ENCODE measurements at regions not wholly inside any gene's neighbourhood (a gene's known extent, or its start where the extent isn't known, plus 50 kb on each side); places are given as distances from the start of the nearest gene placed in this dataset.
"Not testable (repeated sequence)": the region's sequence is repeated elsewhere in the genome, so short reads cannot be mapped to it uniquely, and the experiment has no call there.

GRCh38 chr6:11890209-11890608, 111.6 kb upstream of the ADTRP start:
- TF ChIP-seq, protein P1, sequence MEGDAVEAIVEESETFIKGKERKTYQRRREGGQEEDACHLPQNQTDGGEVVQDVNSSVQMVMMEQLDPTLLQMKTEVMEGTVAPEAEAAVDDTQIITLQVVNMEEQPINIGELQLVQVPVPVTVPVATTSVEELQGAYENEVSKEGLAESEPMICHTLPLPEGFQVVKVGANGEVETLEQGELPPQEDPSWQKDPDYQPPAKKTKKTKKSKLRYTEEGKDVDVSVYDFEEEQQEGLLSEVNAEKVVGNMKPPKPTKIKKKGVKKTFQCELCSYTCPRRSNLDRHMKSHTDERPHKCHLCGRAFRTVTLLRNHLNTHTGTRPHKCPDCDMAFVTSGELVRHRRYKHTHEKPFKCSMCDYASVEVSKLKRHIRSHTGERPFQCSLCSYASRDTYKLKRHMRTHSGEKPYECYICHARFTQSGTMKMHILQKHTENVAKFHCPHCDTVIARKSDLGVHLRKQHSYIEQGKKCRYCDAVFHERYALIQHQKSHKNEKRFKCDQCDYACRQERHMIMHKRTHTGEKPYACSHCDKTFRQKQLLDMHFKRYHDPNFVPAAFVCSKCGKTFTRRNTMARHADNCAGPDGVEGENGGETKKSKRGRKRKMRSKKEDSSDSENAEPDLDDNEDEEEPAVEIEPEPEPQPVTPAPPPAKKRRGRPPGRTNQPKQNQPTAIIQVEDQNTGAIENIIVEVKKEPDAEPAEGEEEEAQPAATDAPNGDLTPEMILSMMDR (IDR thresholded peaks at IDR 0.05; ENCODE audit: insufficient read depth, low read depth, low read length, missing control alignments): no peak
- DNase-seq (ENCODE audit: low read depth): no peak

DNA sequence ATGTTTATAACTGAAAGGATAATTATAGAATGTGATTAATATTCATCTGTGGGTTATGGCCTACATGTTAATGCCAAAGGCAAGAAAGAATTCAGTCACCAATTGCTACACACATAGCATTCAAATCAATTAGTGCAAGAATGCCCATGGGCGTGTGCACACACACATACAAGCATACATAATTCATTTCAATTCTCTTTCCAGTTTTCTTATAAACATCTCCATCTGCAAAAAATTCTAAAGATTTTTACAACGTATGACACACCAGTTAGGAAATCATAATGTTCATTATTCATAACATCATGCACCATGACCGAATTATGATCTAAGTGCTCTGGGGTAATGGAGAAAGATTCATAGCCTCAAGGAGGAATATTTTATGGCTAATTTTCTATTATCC, 111.0 kb upstream of the ADTRP start:
- TF ChIP-seq, protein P1 (IDR thresholded peaks at IDR 0.05; ENCODE audit: insufficient read depth, low read depth, low read length, missing control alignments): no peak
- DNase-seq (ENCODE audit: low read depth): peak; percentile 14
- H3K4me3 ChIP-seq (ENCODE audit: low read length): no peak overlapping the region

More at GRCh38 chr6:11890209-11890608, 111.6 kb upstream of the ADTRP start:
- H3K4me3 ChIP-seq (ENCODE audit: low read length): no peak overlapping the region

GRCh38 chr6:11888727-11889126, 110.1 kb upstream of the ADTRP start:
- no peak overlapping the region for H3K4me3 ChIP-seq (ENCODE audit: low read length)
- TF ChIP-seq, protein P1 (IDR thresholded peaks at IDR 0.05; ENCODE audit: insufficient read depth, low read depth, low read length, missing control alignments): no peak
- DNase-seq (ENCODE audit: low read depth): no peak

- DNase-seq (ENCODE audit: low read depth): no peak
- TF ChIP-seq, protein P1 (IDR thresholded peaks at IDR 0.05; ENCODE audit: insufficient read depth, low read depth, low read length, missing control alignments): no peak
- H3K4me3 ChIP-seq (ENCODE audit: low read length): no peak overlapping the region
These were observed 106.6 kb upstream of the ADTRP start for GRCh38 chr6:11885159-11885558.

DNA sequence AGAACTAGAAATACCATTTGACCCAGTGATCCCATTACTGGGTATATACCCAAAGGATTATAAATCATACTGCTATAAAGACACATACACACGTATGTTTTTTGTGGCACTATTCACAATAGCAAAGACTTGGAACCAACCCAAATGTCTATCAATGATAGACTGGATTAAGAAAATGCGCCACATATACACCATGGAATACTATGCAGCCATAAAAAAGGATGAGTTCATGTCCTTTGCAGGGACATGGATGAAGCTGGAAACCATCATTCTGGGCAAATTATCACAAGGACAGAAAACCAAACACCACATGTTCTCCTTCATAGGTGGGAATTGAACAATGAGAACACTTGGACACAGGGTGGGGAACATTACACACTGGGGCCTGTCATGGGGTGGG, 104.9 kb upstream of the ADTRP start:
- H3K4me3 ChIP-seq (ENCODE audit: low read length); DNase-seq (ENCODE audit: low read depth): not testable (repeated sequence)

- not testable (repeated sequence) for H3K4me3 ChIP-seq (ENCODE audit: low read length); DNase-seq (ENCODE audit: low read depth)
These were observed 101.6 kb upstream of the ADTRP start for GRCh38 chr6:11880156-11880555.

GRCh38 chr6:11878735-11879134, 100.1 kb upstream of the ADTRP start:
- TF ChIP-seq, protein P1 (IDR thresholded peaks at IDR 0.05; ENCODE audit: insufficient read depth, low read depth, low read length, missing control alignments): no peak
- no peak overlapping the region for H3K4me3 ChIP-seq (ENCODE audit: low read length)
- no peak for DNase-seq (ENCODE audit: low read depth)

DNA sequence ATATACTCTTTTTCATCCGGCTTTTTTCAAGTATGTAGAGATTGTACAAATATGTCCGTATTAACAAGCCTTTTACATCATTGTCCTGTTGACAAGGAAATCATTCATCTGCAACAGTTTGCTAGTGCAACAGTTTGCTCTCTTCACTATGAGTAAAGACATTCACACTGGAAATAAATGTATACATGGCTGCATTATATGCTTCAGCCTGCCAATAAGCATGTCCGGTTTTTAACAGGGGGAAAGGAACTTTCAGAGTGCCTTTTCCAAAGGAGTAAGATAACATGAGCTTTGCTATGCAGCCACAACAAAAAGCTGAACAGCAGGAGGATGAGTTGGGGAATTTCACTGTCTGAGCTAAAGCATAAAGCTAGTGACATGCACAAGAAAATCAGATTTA, 99.4 kb upstream of the ADTRP start:
- TF ChIP-seq, protein P1 (IDR thresholded peaks at IDR 0.05; ENCODE audit: insufficient read depth, low read depth, low read length, missing control alignments): no peak
- no peak overlapping the region for H3K4me3 ChIP-seq (ENCODE audit: low read length)
- DNase-seq (ENCODE audit: low read depth): no peak
